ENCODE measurements at regions not wholly inside any gene's neighbourhood (a gene's known extent, or its start where the extent isn't known, plus 50 kb on each side); places are given as distances from the start of the nearest gene placed in this dataset.

- no peak overlapping the region for H3K4me3 ChIP-seq (ENCODE audit: low read length)
- no peaks in the 10 kb centered on the region for H3K27me3 ChIP-seq (replicated peaks; ENCODE audit: control insufficient read depth, insufficient read depth, low read length)
- no peaks in the 10 kb centered on the region for H3K4me1 ChIP-seq (ENCODE audit: control insufficient read depth, insufficient read depth, low read length)
- no peaks in the 10 kb centered on the region for H3K36me3 ChIP-seq (ENCODE audit: control insufficient read depth, insufficient read depth, low read length, severe bottlenecking)
- H3K9me3 ChIP-seq (ENCODE audit: control insufficient read depth, low read length) = no peaks in the 10 kb centered on the region
- H3K9ac ChIP-seq (ENCODE audit: low read length) = no peak overlapping the region
- DNase-seq (ENCODE audit: low read depth) = no peak
Measured at GRCh38 chr12:34389378-34390170, 367.3 kb downstream of the ALG10 start.

GRCh38 chr12:34390171-34390841 is 368.0 kb downstream of the ALG10 start:
- H3K9me3 ChIP-seq (ENCODE audit: control insufficient read depth, low read length) = no peaks in the 10 kb centered on the region
- H3K4me3 ChIP-seq (ENCODE audit: low read length) = no peak overlapping the region
- no peak overlapping the region for H3K9ac ChIP-seq (ENCODE audit: low read length)
- H3K4me1 ChIP-seq (ENCODE audit: control insufficient read depth, insufficient read depth, low read length) = no peaks in the 10 kb centered on the region
- H3K27me3 ChIP-seq (replicated peaks; ENCODE audit: control insufficient read depth, insufficient read depth, low read length) = no peaks in the 10 kb centered on the region
- DNase-seq (ENCODE audit: low read depth) = no peak
- H3K36me3 ChIP-seq (ENCODE audit: control insufficient read depth, insufficient read depth, low read length, severe bottlenecking) = no peaks in the 10 kb centered on the region

GRCh38 chr12:34390846-34391700 is 368.8 kb downstream of the ALG10 start:
- H3K9ac ChIP-seq (ENCODE audit: low read length) = no peak overlapping the region
- H3K27me3 ChIP-seq (replicated peaks; ENCODE audit: control insufficient read depth, insufficient read depth, low read length) = no peaks in the 10 kb centered on the region
- no peaks in the 10 kb centered on the region for H3K9me3 ChIP-seq (ENCODE audit: control insufficient read depth, low read length)
- no peak for DNase-seq (ENCODE audit: low read depth)
- no peaks in the 10 kb centered on the region for H3K4me1 ChIP-seq (ENCODE audit: control insufficient read depth, insufficient read depth, low read length)
- H3K4me3 ChIP-seq (ENCODE audit: low read length) = no peak overlapping the region
- H3K36me3 ChIP-seq (ENCODE audit: control insufficient read depth, insufficient read depth, low read length, severe bottlenecking) = no peaks in the 10 kb centered on the region

- Histone ChIP-seq H3K9ac (ENCODE audit: low read length) (no peak overlapping the region), H3K4me3 (ENCODE audit: low read length) (no peak overlapping the region), H3K36me3 (ENCODE audit: control insufficient read depth, insufficient read depth, low read length, severe bottlenecking) (no peaks in the 10 kb centered on the region), H3K9me3 (ENCODE audit: control insufficient read depth, low read length) (no peaks in the 10 kb centered on the region), H3K4me1 (ENCODE audit: control insufficient read depth, insufficient read depth, low read length) (no peaks in the 10 kb centered on the region), H3K27me3 (replicated peaks; ENCODE audit: control insufficient read depth, insufficient read depth, low read length) (no peaks in the 10 kb centered on the region)
- DNase-seq (ENCODE audit: low read depth) = no peak
Measured at GRCh38 chr12:34391771-34392581, 369.7 kb downstream of the ALG10 start.

DNA sequence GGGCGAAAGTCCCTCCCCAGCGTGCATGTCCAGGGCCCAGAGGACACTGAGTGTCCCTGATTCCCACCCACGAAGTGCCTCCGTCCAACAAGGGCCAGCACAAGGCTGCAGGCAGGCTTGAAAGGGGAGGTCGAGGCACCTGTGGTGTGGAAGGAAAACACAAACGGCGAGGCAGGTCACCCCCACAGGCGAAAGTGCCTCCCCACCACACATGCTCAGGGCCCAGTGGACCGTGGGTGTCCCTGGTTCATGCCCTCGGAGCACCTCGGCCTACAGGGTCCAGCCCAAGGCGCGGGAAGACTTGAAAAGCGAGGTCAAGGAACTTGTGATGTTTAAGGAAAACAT is 370.4 kb downstream of the ALG10 start:
- DNase-seq (ENCODE audit: low read depth) = no peak
- Histone ChIP-seq H3K36me3 (ENCODE audit: control insufficient read depth, insufficient read depth, low read length, severe bottlenecking) (no peaks in the 10 kb centered on the region), H3K27me3 (replicated peaks; ENCODE audit: control insufficient read depth, insufficient read depth, low read length) (no peaks in the 10 kb centered on the region), H3K9ac (ENCODE audit: low read length) (no peak overlapping the region), H3K4me3 (ENCODE audit: low read length) (no peak overlapping the region), H3K9me3 (ENCODE audit: control insufficient read depth, low read length) (no peaks in the 10 kb centered on the region), H3K4me1 (ENCODE audit: control insufficient read depth, insufficient read depth, low read length) (no peaks in the 10 kb centered on the region)

GRCh38 chr12:34393086-34393820 is 371.0 kb downstream of the ALG10 start:
- no peak for DNase-seq (ENCODE audit: low read depth)
- H3K4me3 ChIP-seq (ENCODE audit: low read length) = no peak overlapping the region
- no peaks in the 10 kb centered on the region for H3K9me3 ChIP-seq (ENCODE audit: control insufficient read depth, low read length)
- no peaks in the 10 kb centered on the region for H3K36me3 ChIP-seq (ENCODE audit: control insufficient read depth, insufficient read depth, low read length, severe bottlenecking)
- H3K4me1 ChIP-seq (ENCODE audit: control insufficient read depth, insufficient read depth, low read length) = no peaks in the 10 kb centered on the region
- no peak overlapping the region for H3K9ac ChIP-seq (ENCODE audit: low read length)
- H3K27me3 ChIP-seq (replicated peaks; ENCODE audit: control insufficient read depth, insufficient read depth, low read length) = no peaks in the 10 kb centered on the region

DNA sequence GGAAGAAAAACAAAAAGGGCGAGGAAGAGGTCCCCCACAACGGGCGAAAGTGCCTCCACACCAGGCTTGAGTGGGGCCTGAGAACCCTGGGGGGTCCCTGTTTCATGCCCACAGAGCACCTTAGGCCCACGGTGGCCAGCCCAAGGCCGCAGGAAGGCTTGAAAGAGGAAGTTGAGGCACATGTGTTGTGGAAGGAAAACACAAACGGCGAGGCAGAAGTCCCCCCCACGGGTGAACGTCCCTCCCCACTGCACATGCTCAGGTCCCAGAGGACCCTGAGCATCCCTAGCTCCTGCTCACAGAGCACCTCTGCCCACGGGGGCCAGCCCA is 371.5 kb downstream of the ALG10 start:
- H3K4me1 ChIP-seq (ENCODE audit: control insufficient read depth, insufficient read depth, low read length) = no peaks in the 10 kb centered on the region

GRCh38 chr12:34394211-34395055 is 372.1 kb downstream of the ALG10 start:
- no peaks in the 10 kb centered on the region for H3K9me3 ChIP-seq (ENCODE audit: control insufficient read depth, low read length)
- DNase-seq (ENCODE audit: low read depth) = no peak
- H3K9ac ChIP-seq (ENCODE audit: low read length) = no peak overlapping the region

More for the DNA sequence above, 371.5 kb downstream of the ALG10 start:
- Histone ChIP-seq H3K4me3 (ENCODE audit: low read length) (no peak overlapping the region), H3K36me3 (ENCODE audit: control insufficient read depth, insufficient read depth, low read length, severe bottlenecking) (no peaks in the 10 kb centered on the region), H3K9me3 (ENCODE audit: control insufficient read depth, low read length) (no peaks in the 10 kb centered on the region), H3K27me3 (replicated peaks; ENCODE audit: control insufficient read depth, insufficient read depth, low read length) (no peaks in the 10 kb centered on the region), H3K9ac (ENCODE audit: low read length) (no peak overlapping the region)
- no peak for DNase-seq (ENCODE audit: low read depth)

DNA sequence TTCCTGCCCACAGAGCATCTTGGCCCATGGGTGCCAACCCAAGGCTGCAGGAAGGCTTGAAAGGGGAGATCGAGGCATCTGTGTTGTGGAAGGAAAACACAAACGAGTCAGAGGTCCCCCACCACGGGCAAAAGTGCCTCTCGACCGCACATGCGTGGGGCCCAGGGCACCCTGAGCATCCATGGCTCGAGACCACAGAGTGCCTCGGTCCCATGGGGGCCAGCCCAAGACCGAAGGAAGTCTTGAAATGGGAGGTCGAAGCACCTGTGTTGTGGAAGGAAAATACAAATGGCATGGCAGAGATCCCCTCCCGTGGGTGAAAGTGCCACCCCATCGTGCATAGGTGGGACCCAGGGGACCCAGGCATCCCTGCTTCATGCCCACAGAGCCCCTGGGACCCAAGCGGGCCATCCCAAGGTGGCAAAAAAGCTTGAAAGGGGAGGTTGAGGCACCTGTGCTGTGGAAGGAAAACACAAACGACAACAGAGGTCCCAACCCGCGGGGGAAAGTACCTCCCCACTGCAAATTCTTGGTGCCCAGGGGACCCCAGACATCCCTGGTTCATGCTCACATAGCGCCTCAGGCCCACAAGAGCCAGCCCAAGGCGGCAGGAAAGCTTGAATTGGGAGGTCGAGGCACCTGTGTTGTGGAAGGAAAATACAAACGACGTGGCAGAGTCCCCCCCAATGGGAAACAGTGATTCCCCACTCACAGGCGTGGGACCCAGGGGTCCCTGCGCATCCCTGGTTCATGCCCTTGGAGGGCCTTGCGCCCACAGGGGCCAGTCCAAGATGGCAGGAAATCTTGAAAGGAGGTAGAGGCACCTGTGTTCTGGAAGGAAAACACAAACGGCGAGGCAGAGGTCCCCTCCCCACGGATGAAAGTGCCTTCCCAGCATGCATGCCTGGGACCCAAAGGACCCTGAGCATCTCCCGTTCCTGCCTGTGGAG is 373.0 kb downstream of the ALG10 start:
- Histone ChIP-seq H3K4me1 (ENCODE audit: control insufficient read depth, insufficient read depth, low read length) (no peaks in the 10 kb centered on the region), H3K9me3 (ENCODE audit: control insufficient read depth, low read length) (no peaks in the 10 kb centered on the region), H3K27me3 (replicated peaks; ENCODE audit: control insufficient read depth, insufficient read depth, low read length) (no peaks in the 10 kb centered on the region), H3K36me3 (ENCODE audit: control insufficient read depth, insufficient read depth, low read length, severe bottlenecking) (no peaks in the 10 kb centered on the region), H3K4me3 (ENCODE audit: low read length) (no peak overlapping the region), H3K9ac (ENCODE audit: low read length) (no peak overlapping the region)
- DNase-seq (ENCODE audit: low read depth) = no peak

More at GRCh38 chr12:34394211-34395055, 372.1 kb downstream of the ALG10 start:
- H3K36me3 ChIP-seq (ENCODE audit: control insufficient read depth, insufficient read depth, low read length, severe bottlenecking) = no peaks in the 10 kb centered on the region
- H3K4me3 ChIP-seq (ENCODE audit: low read length) = no peak overlapping the region
- no peaks in the 10 kb centered on the region for H3K4me1 ChIP-seq (ENCODE audit: control insufficient read depth, insufficient read depth, low read length)
- H3K27me3 ChIP-seq (replicated peaks; ENCODE audit: control insufficient read depth, insufficient read depth, low read length) = no peaks in the 10 kb centered on the region

Measured in adipocyte (in vitro differentiated cells).